BLaER1 treated with 17β-estradiol and CSF1 and Interleukin-3, amounts not matched to agents 10 nM and 100 nM (cell line): ENCODE measurements at regions not wholly inside any gene's neighbourhood (a gene's known extent, or its start where the extent isn't known, plus 50 kb on each side); places are given as distances from the start of the nearest gene placed in this dataset.

Source experiments
- H3K27ac ChIP-seq, 11 experiments: shearing (Covaris generic); formaldehyde crosslinking; 2 replicates each; pipeline ENCODE4 v1.8.1; 2022
- H3K27me3 ChIP-seq, 11 experiments: shearing (Covaris generic); formaldehyde crosslinking; 2 replicates each; pipeline ENCODE4 v1.8.1; 2022
- H3K36me3 ChIP-seq, 11 experiments: shearing (Covaris generic); formaldehyde crosslinking; 2 replicates each; pipeline ENCODE4 v1.8.1; 2022
- H3K4me1 ChIP-seq, 10 experiments: shearing (Covaris generic); formaldehyde crosslinking; 2 replicates each; pipeline ENCODE4 v1.8.1; 2022
- H3K4me2 ChIP-seq, 11 experiments: shearing (Covaris generic); formaldehyde crosslinking; 2 replicates each; pipeline ENCODE4 v1.8.1; 2022
- H3K4me3 ChIP-seq, 10 experiments: shearing (Covaris generic); formaldehyde crosslinking; 2 replicates each; pipeline ENCODE4 v1.8.1; 2022
- H3K9ac ChIP-seq, 11 experiments: shearing (Covaris generic); formaldehyde crosslinking; 2 replicates each; pipeline ENCODE4 v1.8.1; 2022
- H3K9me3 ChIP-seq, 11 experiments: shearing (Covaris generic); formaldehyde crosslinking; replicated peaks in 1 of 11; 2 replicates each; pipeline ENCODE4 v1.8.1; 2022
- H4K20me1 ChIP-seq, 11 experiments: shearing (Covaris generic); formaldehyde crosslinking; 2 replicates each; pipeline ENCODE4 v1.8.1; 2022
- Cebpa-rat ChIP-seq, 11 experiments: shearing (Covaris generic); IDR thresholded peaks; 2 replicates each; pipeline ENCODE4 v1.8.1; 2022

- H3K36me3 ChIP-seq = no peaks in the 10 kb centered on the region
- H4K20me1 ChIP-seq = 0 out of 22 replicates have a peak, but pooled peaks cover 0 to 4% (median 0%) of the 10 kb centered on the region in 11 experiments
- H3K27ac ChIP-seq = no peak overlapping the region
- H3K9me3 ChIP-seq = no peaks in the 10 kb centered on the region
- no peak for TF ChIP-seq Cebpa-rat (IDR thresholded peaks at IDR 0.05)
- H3K4me1 ChIP-seq = no peaks in the 10 kb centered on the region
- H3K9ac ChIP-seq = no peak overlapping the region
- no peak overlapping the region for H3K4me2 ChIP-seq
- no peak overlapping the region for H3K4me3 ChIP-seq
- H3K27me3 ChIP-seq = no peaks in the 10 kb centered on the region
Observed at GRCh38 chr20:41894255-41894963, 276.2 kb upstream of the CHD6 start.

- Histone ChIP-seq H3K4me3 (no peak overlapping the region), H4K20me1 (0 out of 22 replicates have a peak, but pooled peaks cover 0 to 4% (median 0%) of the 10 kb centered on the region in 11 experiments)
Observed at GRCh38 chr20:41892031-41892430, 273.9 kb upstream of the CHD6 start.

GRCh38 chr20:41889844-41890224 is 271.7 kb upstream of the CHD6 start:
- Histone ChIP-seq H4K20me1 (0 out of 22 replicates have a peak, but pooled peaks cover 0 to 4% (median 0%) of the 10 kb centered on the region in 11 experiments), H3K27me3 (no peaks in the 10 kb centered on the region), H3K27ac (no peak overlapping the region), H3K4me1 (no peaks in the 10 kb centered on the region), H3K9me3 (no peaks in the 10 kb centered on the region), H3K4me2 (no peak overlapping the region), H3K4me3 (no peak overlapping the region), H3K36me3 (no peaks in the 10 kb centered on the region), H3K9ac (no peak overlapping the region)
- no peak for TF ChIP-seq Cebpa-rat (IDR thresholded peaks at IDR 0.05)

More at GRCh38 chr20:41892031-41892430, 273.9 kb upstream of the CHD6 start:
- Histone ChIP-seq H3K27me3 (no peaks in the 10 kb centered on the region), H3K4me1 (no peaks in the 10 kb centered on the region), H3K9me3 (no peaks in the 10 kb centered on the region), H3K27ac (no peak overlapping the region), H3K9ac (no peak overlapping the region), H3K4me2 (no peak overlapping the region), H3K36me3 (no peaks in the 10 kb centered on the region)
- no peak for TF ChIP-seq Cebpa-rat (IDR thresholded peaks at IDR 0.05)

GRCh38 chr20:41889126-41889843 is 271.1 kb upstream of the CHD6 start:
- no peak overlapping the region for H3K9ac ChIP-seq
- H3K4me2 ChIP-seq = no peak overlapping the region
- no peaks in the 10 kb centered on the region for H3K4me1 ChIP-seq
- no peak overlapping the region for H3K27ac ChIP-seq
- 0 out of 22 replicates have a peak, but pooled peaks cover 0 to 4% (median 0%) of the 10 kb centered on the region in 11 experiments for H4K20me1 ChIP-seq
- no peak for TF ChIP-seq Cebpa-rat (IDR thresholded peaks at IDR 0.05)
- no peaks in the 10 kb centered on the region for H3K36me3 ChIP-seq
- no peak overlapping the region for H3K4me3 ChIP-seq
- H3K27me3 ChIP-seq = no peaks in the 10 kb centered on the region
- H3K9me3 ChIP-seq = no peaks in the 10 kb centered on the region

GRCh38 chr20:41888434-41888833 is 270.3 kb upstream of the CHD6 start:
- Histone ChIP-seq H3K27ac (no peak overlapping the region), H3K36me3 (no peaks in the 10 kb centered on the region), H3K27me3 (no peaks in the 10 kb centered on the region), H3K4me2 (no peak overlapping the region), H3K4me3 (no peak overlapping the region), H3K9me3 (no peaks in the 10 kb centered on the region), H3K9ac (no peak overlapping the region), H4K20me1 (0 out of 22 replicates have a peak, but pooled peaks cover 0 to 4% (median 0%) of the 10 kb centered on the region in 11 experiments), H3K4me1 (no peaks in the 10 kb centered on the region)
- no peak for TF ChIP-seq Cebpa-rat (IDR thresholded peaks at IDR 0.05)

GRCh38 chr20:41887500-41887899 is 269.3 kb upstream of the CHD6 start:
- no peak for TF ChIP-seq Cebpa-rat (IDR thresholded peaks at IDR 0.05)
- no peaks in the 10 kb centered on the region for H3K9me3 ChIP-seq

GRCh38 chr20:41881466-41882046 is 263.4 kb upstream of the CHD6 start:
- no peak for TF ChIP-seq Cebpa-rat (IDR thresholded peaks at IDR 0.05)
- no peaks in the 10 kb centered on the region for H3K27me3 ChIP-seq
- H3K9me3 ChIP-seq = no peaks in the 10 kb centered on the region
- no peaks in the 10 kb centered on the region for H3K4me1 ChIP-seq
- no peaks in the 10 kb centered on the region for H3K36me3 ChIP-seq
- no peak overlapping the region for H3K4me2 ChIP-seq
- H3K9ac ChIP-seq = no peak overlapping the region
- H3K4me3 ChIP-seq = no peak overlapping the region
- H3K27ac ChIP-seq = no peak overlapping the region
- no peaks in the 10 kb centered on the region for H4K20me1 ChIP-seq

More at GRCh38 chr20:41887500-41887899, 269.3 kb upstream of the CHD6 start:
- H3K36me3 ChIP-seq = no peaks in the 10 kb centered on the region
- no peaks in the 10 kb centered on the region for H3K27me3 ChIP-seq
- no peak overlapping the region for H3K9ac ChIP-seq
- no peaks in the 10 kb centered on the region for H3K4me1 ChIP-seq
- no peak overlapping the region for H3K4me3 ChIP-seq
- 0 out of 22 replicates have a peak, but pooled peaks cover 0 to 4% (median 0%) of the 10 kb centered on the region in 11 experiments for H4K20me1 ChIP-seq
- H3K4me2 ChIP-seq = no peak overlapping the region
- no peak overlapping the region for H3K27ac ChIP-seq

- no peak overlapping the region for H3K4me2 ChIP-seq
- no peak overlapping the region for H3K9ac ChIP-seq
- no peaks in the 10 kb centered on the region for H3K9me3 ChIP-seq
- H3K4me3 ChIP-seq = no peak overlapping the region
- no peak overlapping the region for H3K27ac ChIP-seq
- no peaks in the 10 kb centered on the region for H3K27me3 ChIP-seq
- H3K4me1 ChIP-seq = peaks cover 0 to 5% (median 0%) of the 10 kb centered on the region in 10 experiments; a peak in 1 of 20 replicates
- H3K36me3 ChIP-seq = no peaks in the 10 kb centered on the region
- H4K20me1 ChIP-seq = no peaks in the 10 kb centered on the region
- TF ChIP-seq Cebpa-rat (IDR thresholded peaks at IDR 0.05) = no peak
Observed at GRCh38 chr20:41879123-41879522, 260.9 kb upstream of the CHD6 start.

- H3K4me2 ChIP-seq = no peak overlapping the region
- no peaks in the 10 kb centered on the region for H4K20me1 ChIP-seq
- H3K27ac ChIP-seq = no peak overlapping the region
- H3K9me3 ChIP-seq = no peaks in the 10 kb centered on the region
- no peak overlapping the region for H3K9ac ChIP-seq
- H3K4me1 ChIP-seq = peaks cover 0 to 5% (median 0%) of the 10 kb centered on the region in 10 experiments; a peak in 1 of 20 replicates
- no peak for TF ChIP-seq Cebpa-rat (IDR thresholded peaks at IDR 0.05)
- no peak overlapping the region for H3K4me3 ChIP-seq
- no peaks in the 10 kb centered on the region for H3K27me3 ChIP-seq
- no peaks in the 10 kb centered on the region for H3K36me3 ChIP-seq
Observed at GRCh38 chr20:41877911-41878310, 259.7 kb upstream of the CHD6 start.
